SK-N-SH (cell line): ENCODE measurements at regions not wholly inside any gene's neighbourhood (a gene's known extent, or its start where the extent isn't known, plus 50 kb on each side); places are given as distances from the start of the nearest gene placed in this dataset.

Experiments
- CTCF ChIA-PET: fragments of 300-600, 350-600 bp; formaldehyde crosslinking; extraction: SDS; loops from one replicate; lab custom pipeline; 2021; lab: Yijun Ruan, JAX
- POLR2A ChIA-PET: fragments of 350-600 bp; sonication (Branson Sonifier 250); formaldehyde crosslinking; extraction: SDS; loops from one replicate; lab custom pipeline; 2020; ENCODE audit warnings: antibody characterized with exemption, inconsistent platforms; lab: Yijun Ruan, JAX
- DNase-seq: peaks from one replicate; pipeline ENCODE4 v3.0.0; 2012
- H2AFZ ChIP-seq: fragments of 200-600 bp; sonication (generic); 2 replicates; pipeline ENCODE4 v1.8.1; 2016; ENCODE audit warnings: antibody characterized with exemption, mild to moderate bottlenecking, low read depth
- H3F3A ChIP-seq: fragments of 200-600 bp; sonication (generic); replicated peaks from 2 replicates; pipeline ENCODE3; 2016; ENCODE audit warnings: antibody characterized with exemption, mild to moderate bottlenecking; ENCODE audit not compliant: insufficient read depth
- H3K27ac ChIP-seq, 2 experiments: fragments of 200-500 bp in 1 of 2; fragments of 200-600 bp in 1 of 2; sonication (Bioruptor generic) in 1 of 2; sonication (generic), shearing (Covaris generic) in 1 of 2; 2 replicates each; pipeline versions ENCODE4 v1.5.1 to v1.6.1; 2014 to 2016; ENCODE audit warnings: low read depth in 2 of 2, inconsistent platforms in 1 of 2, low read length in 1 of 2, mild to moderate bottlenecking in 1 of 2, mixed read lengths in 1 of 2
- H3K27me3 ChIP-seq: fragments of 200-600 bp; sonication (generic), shearing (Covaris generic); 2 replicates; pipeline ENCODE4 v1.6.1; 2016; ENCODE audit warnings: mixed run types; ENCODE audit not compliant: insufficient read depth
- H3K36me3 ChIP-seq, 2 experiments: fragments of 200-500 bp in 1 of 2; fragments of 200-600 bp in 1 of 2; sonication (Bioruptor generic) in 1 of 2; sonication (generic) in 1 of 2; replicated peaks in 1 of 2; 2 replicates each; pipeline versions ENCODE3 to v1.5.1; 2014 to 2016; ENCODE audit warnings: low read length in 1 of 2, mild to moderate bottlenecking in 1 of 2; ENCODE audit not compliant: insufficient read depth in 2 of 2, control insufficient read depth in 1 of 2
- H3K4me1 ChIP-seq, 2 experiments: fragments of 200-500 bp in 1 of 2; fragments of 200-600 bp in 1 of 2; sonication (Bioruptor generic) in 1 of 2; sonication (generic), shearing (Covaris generic) in 1 of 2; 2 replicates each; pipeline versions ENCODE4 v1.5.1 to v1.6.1; 2014 to 2016; ENCODE audit warnings: low read depth in 1 of 2, low read length in 1 of 2, mixed run types in 1 of 2; ENCODE audit not compliant: insufficient read depth in 2 of 2, control insufficient read depth in 1 of 2
- H3K4me2 ChIP-seq: fragments of 200-600 bp; sonication (generic), shearing (Covaris generic); 2 replicates; pipeline ENCODE4 v1.6.1; 2017; ENCODE audit warnings: mixed run types
- H3K4me3 ChIP-seq, 2 experiments: fragments of 200-500 bp in 1 of 2; fragments of 200-600 bp in 1 of 2; sonication (Bioruptor generic) in 1 of 2; sonication (generic), shearing (Covaris generic) in 1 of 2; 2 replicates each; pipeline versions ENCODE4 v1.5.1 to v1.8.1; 2014 to 2016; ENCODE audit warnings: low read depth in 2 of 2, inconsistent platforms in 1 of 2, low read length in 1 of 2, mild to moderate bottlenecking in 1 of 2, mixed read lengths in 1 of 2, moderate library complexity in 1 of 2
- H3K79me2 ChIP-seq: fragments of 200-600 bp; sonication (generic); 2 replicates; pipeline ENCODE4 v1.8.1; 2017; ENCODE audit warnings: mild to moderate bottlenecking; ENCODE audit not compliant: insufficient read depth
- H3K9ac ChIP-seq: fragments of 200-600 bp; sonication (generic); 2 replicates; pipeline ENCODE4 v1.6.1; 2017; ENCODE audit warnings: mixed run types
- H3K9me2 ChIP-seq: fragments of 200-600 bp; sonication (generic); 2 replicates; pipeline ENCODE4 v1.6.1; 2017; ENCODE audit warnings: mixed run types
- H3K9me3 ChIP-seq: fragments of 200-600 bp; sonication (generic); 2 replicates; pipeline ENCODE4 v1.6.1; 2017; ENCODE audit warnings: mixed run types, mild to moderate bottlenecking, moderate library complexity
- H4K20me1 ChIP-seq: fragments of 200-600 bp; sonication (generic); 2 replicates; pipeline ENCODE4 v1.6.1; 2017; ENCODE audit warnings: mild to moderate bottlenecking, mixed run types; ENCODE audit not compliant: insufficient read depth
- CHD2 ChIP-seq: fragments of 150-350 bp; IDR thresholded peaks from 2 replicates; pipeline ENCODE4 v1.6.1; 2018; ENCODE audit warnings: low read length; ENCODE audit not compliant: partially characterized antibody
- EP300 ChIP-seq, 2 experiments: IDR thresholded peaks; 2 replicates each; pipeline versions ENCODE4 v1.4.0 to v1.6.1; 2012; ENCODE audit warnings: borderline replicate concordance in 1 of 2, low read depth in 1 of 2, low read length in 1 of 2
- EZH2phosphoT487 ChIP-seq: fragments of 200-600 bp; sonication (generic); IDR thresholded peaks from 2 replicates; pipeline ENCODE4 v1.6.1; 2017; ENCODE audit warnings: low read depth, mixed run types, mild to moderate bottlenecking, antibody characterized with exemption, moderate library complexity, borderline replicate concordance
- FOSL2 ChIP-seq: IDR thresholded peaks from 2 replicates; pipeline ENCODE4 v1.4.0; 2012; ENCODE audit warnings: low read depth, mild to moderate bottlenecking, moderate library complexity, borderline replicate concordance
- FOXJ3 ChIP-seq: sonication (generic); formaldehyde crosslinking; IDR thresholded peaks from 2 replicates; pipeline ENCODE4 v1.5.1; 2020; ENCODE audit warnings: mild to moderate bottlenecking, missing genetic modification reagents
- GATA2 ChIP-seq: sonication (generic); formaldehyde crosslinking; IDR thresholded peaks from 2 replicates; pipeline ENCODE4 v1.5.0; 2020; ENCODE audit warnings: mild to moderate bottlenecking, missing genetic modification reagents
- JUND ChIP-seq: IDR thresholded peaks from 2 replicates; pipeline ENCODE4 v1.4.0; 2012
- MXI1 ChIP-seq: IDR thresholded peaks from 2 replicates; pipeline ENCODE4 v1.6.1; 2012; ENCODE audit warnings: mild to moderate bottlenecking, low read depth, low read length, improper control_type of control experiment
- NFIC ChIP-seq: IDR thresholded peaks from 2 replicates; pipeline ENCODE4 v1.4.0; 2012; ENCODE audit warnings: borderline replicate concordance
- NRF1 ChIP-seq: IDR thresholded peaks from 2 replicates; pipeline ENCODE4 v1.6.1; 2012; ENCODE audit warnings: low read depth, mild to moderate bottlenecking, low read length
- POLR2AphosphoS5 ChIP-seq: IDR thresholded peaks from 2 replicates; pipeline ENCODE4 v1.6.1; 2012; ENCODE audit warnings: low read depth, low read length
- RCOR1 ChIP-seq: fragments of 150-350 bp; IDR thresholded peaks from 2 replicates; pipeline ENCODE4 v1.6.1; 2017; ENCODE audit warnings: antibody characterized with exemption, low read length
- RFX5 ChIP-seq: IDR thresholded peaks from 2 replicates; pipeline ENCODE4 v1.6.1; 2012; ENCODE audit warnings: mild to moderate bottlenecking, improper control_type of control experiment, low read length
- RXRA ChIP-seq: IDR thresholded peaks from 2 replicates; pipeline ENCODE4 v1.4.0; 2012; ENCODE audit warnings: low read depth, mild to moderate bottlenecking, borderline replicate concordance
- SIN3A ChIP-seq: IDR thresholded peaks from 2 replicates; pipeline ENCODE4 v1.6.1; 2012; ENCODE audit warnings: low read depth, mild to moderate bottlenecking, low read length, moderate library complexity, borderline replicate concordance
- SMC3 ChIP-seq: IDR thresholded peaks from 2 replicates; pipeline ENCODE4 v1.6.1; 2012; ENCODE audit warnings: low read depth, low read length, improper control_type of control experiment
- TCF12 ChIP-seq: IDR thresholded peaks from 2 replicates; pipeline ENCODE4 v1.4.0; 2012
- TEAD4 ChIP-seq: IDR thresholded peaks from 2 replicates; pipeline ENCODE4 v1.4.0; 2012; ENCODE audit warnings: mild to moderate bottlenecking, borderline replicate concordance; ENCODE audit not compliant: insufficient read depth
- USF1 ChIP-seq: IDR thresholded peaks from 2 replicates; pipeline ENCODE4 v1.4.0; 2012; ENCODE audit warnings: low read depth, borderline replicate concordance
- USF2 ChIP-seq: fragments of 150-350 bp; IDR thresholded peaks from 2 replicates; pipeline ENCODE4 v1.6.1; 2017; ENCODE audit warnings: antibody characterized with exemption, low read length, low read depth, borderline replicate concordance
- YY1 ChIP-seq: IDR thresholded peaks from 2 replicates; pipeline ENCODE4 v1.4.0; 2012; ENCODE audit warnings: low read depth, mild to moderate bottlenecking
- WGBS: methylation state at CpG from one replicate; pipeline ENCODE4 v1.1.6; 2017; ENCODE audit warnings: low lambda C conversion rate; 5-methylcytosine and 5-hydroxymethylcytosine counted together

- TF ChIP-seq RFX5: no peak
- TF ChIP-seq EZH2phosphoT487: no peak
- no peak for TF ChIP-seq YY1
- POLR2A ChIA-PET: interaction anchor here (0.6 kb wide), 1 partner anchor 333 kb away, joined by 3 read pairs; no protein-coding TSS in a partner anchor
- no peaks in the 10 kb centered on the region for H4K20me1 ChIP-seq
Observed at GRCh38 chr20:20931632-20932031, 174.5 kb downstream of the LINC00237 start.

GRCh38 chr20:20931024-20931423, 175.1 kb downstream of the LINC00237 start:
- Histone ChIP-seq H3K9ac (no peak overlapping the region), H3K36me3 (no peaks in the 10 kb centered on the region), H2AFZ (no peak overlapping the region), H3K27me3 (no peaks in the 10 kb centered on the region; the same call in 1 of the 2 replicates), H3K79me2 (no peaks in the 10 kb centered on the region), H4K20me1 (no peaks in the 10 kb centered on the region), H3K9me3 (no peaks in the 10 kb centered on the region), H3K4me1 (no peaks in the 10 kb centered on the region), H3F3A (no peaks in the 10 kb centered on the region), H3K4me2 (no peak overlapping the region), H3K9me2 (no peaks in the 10 kb centered on the region), H3K27ac (no peak overlapping the region), H3K4me3 (no peak overlapping the region)
- no peak for DNase-seq
- TF ChIP-seq NFIC: no peak
- WGBS: 2% methylated on average over 3 of the region's 3 CpGs
- ChIA-PET CTCF (interaction anchor here (1.1 kb wide), 1 partner anchor 70 kb away, joined by 4 read pairs; no protein-coding TSS in a partner anchor), POLR2A (interaction anchor here (0.6 kb wide), 1 partner anchor 334 kb away, joined by 3 read pairs; no protein-coding TSS in a partner anchor)

More at GRCh38 chr20:20931632-20932031, 174.5 kb downstream of the LINC00237 start:
- Histone ChIP-seq H3K9ac (no peak overlapping the region), H3K79me2 (no peaks in the 10 kb centered on the region), H3K27ac (no peak overlapping the region), H3K27me3 (no peaks in the 10 kb centered on the region; the same call in 1 of the 2 replicates), H2AFZ (no peak overlapping the region), H3K9me3 (no peaks in the 10 kb centered on the region), H3F3A (no peaks in the 10 kb centered on the region), H3K4me3 (no peak overlapping the region), H3K4me2 (no peak overlapping the region), H3K4me1 (no peaks in the 10 kb centered on the region), H3K9me2 (no peaks in the 10 kb centered on the region), H3K36me3 (no peaks in the 10 kb centered on the region)
- WGBS: 4% methylated on average over 3 of the region's 3 CpGs
- DNase-seq: no peak
- CTCF ChIA-PET: no interaction called here

GRCh38 chr20:20930500-20930899, 175.7 kb downstream of the LINC00237 start:
- CTCF ChIA-PET: interaction anchor here (1.1 kb wide), 1 partner anchor 70 kb away, joined by 4 read pairs; no protein-coding TSS in a partner anchor
- POLR2A ChIA-PET: no interaction called here

More at GRCh38 chr20:20930500-20930899, 175.7 kb downstream of the LINC00237 start:
- Histone ChIP-seq H3K27ac (no peak overlapping the region), H3K4me3 (no peak overlapping the region), H3K9ac (no peak overlapping the region), H3K9me3 (no peaks in the 10 kb centered on the region), H3K27me3 (no peaks in the 10 kb centered on the region; the same call in 1 of the 2 replicates), H3K36me3 (no peaks in the 10 kb centered on the region), H2AFZ (no peak overlapping the region), H4K20me1 (no peaks in the 10 kb centered on the region), H3K79me2 (no peaks in the 10 kb centered on the region), H3K4me1 (no peaks in the 10 kb centered on the region), H3K4me2 (no peak overlapping the region), H3F3A (no peaks in the 10 kb centered on the region), H3K9me2 (no peaks in the 10 kb centered on the region)
- DNase-seq: no peak
- 0% methylated on average over 1 of the region's 1 CpG for WGBS
- TF ChIP-seq MXI1: no peak
- TF ChIP-seq CHD2: no peak
- no peak for TF ChIP-seq GATA2 (CRISPR knock-in tag)
- TF ChIP-seq EP300 (IDR thresholded peaks at IDR 0.05; ENCODE audit: borderline replicate concordance in 1 of 2, low read depth in 1 of 2, low read length in 1 of 2): no peak
- TF ChIP-seq SIN3A: no peak
- no peak for TF ChIP-seq FOXJ3
- no peak for TF ChIP-seq USF2
- no peak for TF ChIP-seq USF1
- TF ChIP-seq RCOR1: no peak
- TF ChIP-seq TEAD4: no peak
- no peak for TF ChIP-seq YY1
- TF ChIP-seq SMC3: no peak
- no peak for TF ChIP-seq JUND
- no peak for TF ChIP-seq NRF1
- TF ChIP-seq RXRA: no peak
- TF ChIP-seq FOSL2: no peak
- TF ChIP-seq POLR2AphosphoS5: no peak
- TF ChIP-seq EZH2phosphoT487: no peak
- no peak for TF ChIP-seq TCF12
